ENCODE measurements at regions not wholly inside any gene's neighbourhood (a gene's known extent, or its start where the extent isn't known, plus 50 kb on each side); places are given as distances from the start of the nearest gene placed in this dataset.
"Not testable (repeated sequence)": the region's sequence is repeated elsewhere in the genome, so short reads cannot be mapped to it uniquely, and the experiment has no call there.

- DNase-seq, result peak; percentile 0
These were observed 289.9 kb upstream of the PRSS16 start for GRCh38 chr6:26957399-26958127.

GRCh38 chr6:26961236-26961635 lies 286.3 kb upstream of the PRSS16 start:
- peak; percentile 0 for DNase-seq

- DNase-seq, result no peak
These were observed 245.1 kb upstream of the PRSS16 start for GRCh38 chr6:27002447-27002846.

- no peak for DNase-seq
These were observed 240.5 kb upstream of the PRSS16 start for GRCh38 chr6:27007020-27007419.

GRCh38 chr6:27008613-27009012 lies 238.9 kb upstream of the PRSS16 start:
- not testable (repeated sequence) for DNase-seq

GRCh38 chr6:27014053-27014452 lies 233.4 kb upstream of the PRSS16 start:
- not testable (repeated sequence) for DNase-seq

GRCh38 chr6:27016689-27017088 lies 230.8 kb upstream of the PRSS16 start:
- no peak for DNase-seq

- DNase-seq, result not testable (repeated sequence)
These were observed 229.1 kb upstream of the PRSS16 start for GRCh38 chr6:27018401-27018800.

GRCh38 chr6:27019651-27020552 lies 227.6 kb upstream of the PRSS16 start:
- peak; percentile 94 for DNase-seq

- DNase-seq, result no peak
These were observed 227.0 kb upstream of the PRSS16 start for GRCh38 chr6:27020553-27020880.

GRCh38 chr6:27023664-27024063 lies 223.8 kb upstream of the PRSS16 start:
- no peak for DNase-seq

- peak; percentile 18 for DNase-seq
These were observed 222.2 kb upstream of the PRSS16 start for GRCh38 chr6:27025351-27025750.

GRCh38 chr6:27026361-27026760 lies 221.1 kb upstream of the PRSS16 start:
- no peak for DNase-seq

- DNase-seq, result peak; percentile 27
These were observed 216.2 kb upstream of the PRSS16 start for GRCh38 chr6:27031302-27031701.

GRCh38 chr6:27038498-27038897 lies 209.0 kb upstream of the PRSS16 start:
- no peak for DNase-seq

GRCh38 chr6:27040244-27041042 lies 207.1 kb upstream of the PRSS16 start:
- DNase-seq, result peak; percentile 3

GRCh38 chr6:27043244-27043643 lies 204.3 kb upstream of the PRSS16 start:
- DNase-seq, result no peak

GRCh38 chr6:27045131-27045530 lies 202.4 kb upstream of the PRSS16 start:
- not testable (repeated sequence) for DNase-seq

- DNase-seq, result not testable (repeated sequence)
These were observed 199.8 kb upstream of the PRSS16 start for GRCh38 chr6:27047725-27048124.

GRCh38 chr6:27049863-27050781 lies 197.4 kb upstream of the PRSS16 start:
- DNase-seq, result no peak

GRCh38 chr6:27052082-27052730 lies 195.3 kb upstream of the PRSS16 start:
- DNase-seq, result not testable (repeated sequence)

- no peak for DNase-seq
These were observed 194.8 kb upstream of the PRSS16 start for GRCh38 chr6:27052731-27053082.
